ENCODE measurements at regions not wholly inside any gene's neighbourhood (a gene's known extent, or its start where the extent isn't known, plus 50 kb on each side); places are given as distances from the start of the nearest gene placed in this dataset.

GRCh38 chr5:155886311-155887031, 440.5 kb upstream of the SGCD start:
- TF ChIP-seq POLR2A (IDR thresholded peaks at IDR 0.05; ENCODE audit: low read depth, low read length): no peak
- no peak for TF ChIP-seq POLR2AphosphoS5 (IDR thresholded peaks at IDR 0.05; ENCODE audit: low read depth, low read length)
- TF ChIP-seq TAF1 (IDR thresholded peaks at IDR 0.05; ENCODE audit: borderline replicate concordance, low read depth, low read length): no peak

Data from GM12892 (cell line).